NCI-H128 (cell line): ENCODE measurements at regions not wholly inside any gene's neighbourhood (a gene's known extent, or its start where the extent isn't known, plus 50 kb on each side); places are given as distances from the start of the nearest gene placed in this dataset.

Source experiments
- DNase-seq: peaks from one replicate; lab custom pipeline; 2025; ENCODE audit not compliant: unreplicated experiment; lab: John Stamatoyannopoulos, UW

DNA sequence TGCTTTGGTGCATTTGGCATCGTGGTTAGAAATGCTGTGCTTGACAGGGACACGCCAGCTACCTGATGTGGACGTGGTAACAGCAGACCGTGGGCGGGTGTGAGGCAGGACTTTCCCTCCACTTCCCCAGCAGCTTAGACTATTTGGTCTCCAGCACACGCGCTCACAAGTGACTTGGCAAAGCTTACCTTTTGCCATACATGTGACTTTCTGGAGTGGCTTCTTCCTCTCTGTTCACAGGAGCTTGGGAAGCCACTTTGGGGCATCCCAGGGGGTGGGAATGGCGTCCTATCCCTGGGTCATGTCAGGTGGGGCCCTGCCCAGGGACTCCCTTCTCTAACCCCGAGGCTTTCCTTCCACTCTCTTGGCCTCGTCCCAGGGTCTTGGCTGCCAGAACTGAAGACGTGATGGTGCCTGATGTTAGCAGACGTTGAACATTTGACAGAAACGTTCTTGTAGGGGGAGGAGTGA lies 228.7 kb upstream of the KLF6 start:
- no peak for DNase-seq

DNA sequence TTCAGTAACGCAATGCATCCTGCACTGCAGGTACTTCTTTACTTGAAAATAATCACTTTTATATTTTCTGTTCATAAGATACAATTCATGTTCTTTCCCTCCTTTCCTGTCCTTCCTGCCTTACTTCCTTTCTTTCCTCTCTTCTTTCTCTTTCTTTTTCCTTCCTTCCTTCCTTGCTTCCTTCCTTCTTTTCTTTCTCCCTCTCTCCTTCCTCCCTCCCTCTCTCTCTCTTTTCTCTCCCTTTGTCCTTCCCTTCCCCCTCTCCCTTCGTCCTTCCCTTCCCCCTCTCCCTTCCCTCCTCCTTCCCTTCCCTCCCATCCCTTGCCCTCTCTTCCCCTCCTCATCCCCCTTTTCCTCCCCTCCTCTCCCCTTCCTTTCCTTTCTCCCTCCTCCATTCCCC lies 227.8 kb upstream of the KLF6 start:
- DNase-seq, result no peak

DNA sequence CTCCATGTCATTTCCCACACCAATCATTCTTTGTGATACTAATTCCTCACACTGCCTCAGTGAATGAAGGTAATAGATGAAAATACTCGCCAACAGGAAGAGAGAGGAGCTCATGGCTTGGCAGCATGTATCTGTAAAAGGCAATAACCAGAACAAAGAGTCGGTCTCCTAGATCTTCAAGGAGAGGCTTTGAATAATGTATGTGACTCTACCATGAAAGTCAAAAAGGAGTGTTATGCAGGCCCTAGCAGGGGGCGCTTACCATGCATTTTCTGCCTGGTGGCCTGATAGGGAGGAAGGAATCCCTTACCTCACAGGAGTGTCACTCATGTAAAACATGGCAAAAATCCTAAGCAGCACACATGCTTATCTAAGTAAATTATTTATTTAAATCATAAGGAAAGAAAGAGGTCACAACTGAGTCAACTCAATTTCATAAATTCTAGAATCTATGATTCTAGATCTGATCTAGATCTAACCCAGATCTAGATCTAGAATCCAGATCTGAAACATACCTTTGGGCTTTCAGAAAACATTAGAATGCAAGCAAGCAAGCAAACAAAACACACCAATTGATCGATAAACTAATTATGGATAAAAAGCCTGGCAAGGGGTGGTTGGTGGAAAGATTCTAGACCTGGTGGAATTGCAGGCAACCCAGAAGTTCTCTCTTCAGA lies 226.3 kb upstream of the KLF6 start:
- no peak for DNase-seq

DNA sequence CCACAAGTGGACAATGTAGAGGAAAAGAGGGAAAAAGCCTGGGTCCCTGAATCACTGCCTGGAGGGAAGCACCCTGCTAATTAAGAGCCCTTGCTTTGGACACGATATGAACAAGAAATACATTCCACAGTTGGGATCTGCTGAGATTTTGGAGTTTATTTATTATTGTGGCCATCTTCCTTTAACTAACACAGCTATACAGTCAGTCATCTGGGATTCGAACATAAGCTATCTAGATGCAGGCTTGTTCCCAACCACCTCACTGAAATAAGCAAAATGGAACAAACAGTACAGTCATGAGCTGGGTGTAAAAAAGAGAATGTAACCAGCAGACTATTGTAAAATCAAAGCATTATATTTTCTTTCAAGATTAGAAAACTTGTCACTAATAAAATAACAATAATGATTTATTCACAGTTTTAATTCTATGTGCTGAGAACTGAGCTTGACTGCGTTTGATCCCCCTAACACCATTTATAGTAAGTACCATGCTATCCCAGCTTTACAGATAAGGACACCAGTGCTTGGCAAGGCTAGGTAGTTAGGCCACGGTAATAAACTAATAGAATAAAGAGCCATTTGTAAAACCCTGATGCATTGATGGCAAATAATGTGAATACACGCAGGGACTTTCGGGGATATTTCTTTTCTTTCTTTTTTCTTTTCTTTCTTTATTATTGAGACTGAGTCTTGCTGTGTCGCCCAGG lies 223.8 kb upstream of the KLF6 start:
- DNase-seq, result no peak

DNA sequence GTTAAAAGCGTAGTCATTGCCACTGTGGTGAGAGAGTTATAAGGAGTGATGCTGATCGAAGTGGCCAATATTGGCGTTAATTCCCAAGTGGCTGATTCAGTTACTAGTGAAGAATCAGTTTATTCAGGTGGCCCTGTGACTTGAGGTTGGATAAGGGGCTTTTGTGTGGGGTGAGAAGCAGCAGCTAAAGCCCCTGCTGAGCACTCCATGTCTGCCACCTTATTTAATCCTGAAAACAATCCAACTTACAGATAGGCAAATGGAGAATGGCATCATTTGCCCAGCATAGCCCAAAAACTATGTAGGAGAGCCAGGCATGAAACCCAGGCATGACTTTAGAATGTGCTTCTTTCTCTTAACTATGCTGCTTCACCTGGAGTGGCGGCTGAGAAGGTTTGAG lies 222.8 kb upstream of the KLF6 start:
- no peak for DNase-seq

DNA sequence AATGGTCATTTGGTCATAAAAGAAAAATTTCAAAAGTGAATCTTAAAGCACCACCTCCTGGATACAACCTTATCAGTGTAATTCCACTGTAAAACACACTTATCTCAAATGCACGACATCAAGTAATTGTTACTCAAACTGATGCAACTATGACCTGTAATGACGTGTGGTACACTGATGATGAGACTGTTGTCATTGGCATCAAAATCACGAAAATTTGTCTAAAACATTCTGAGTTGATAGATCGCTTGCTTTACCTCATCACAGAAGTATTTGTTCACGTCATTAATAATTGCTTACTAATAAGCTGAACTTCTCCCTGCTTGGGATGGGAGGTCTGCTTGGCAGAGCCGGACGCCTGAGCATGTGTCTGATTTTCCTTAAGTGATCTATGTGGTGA lies 221.8 kb upstream of the KLF6 start:
- no peak for DNase-seq

DNA sequence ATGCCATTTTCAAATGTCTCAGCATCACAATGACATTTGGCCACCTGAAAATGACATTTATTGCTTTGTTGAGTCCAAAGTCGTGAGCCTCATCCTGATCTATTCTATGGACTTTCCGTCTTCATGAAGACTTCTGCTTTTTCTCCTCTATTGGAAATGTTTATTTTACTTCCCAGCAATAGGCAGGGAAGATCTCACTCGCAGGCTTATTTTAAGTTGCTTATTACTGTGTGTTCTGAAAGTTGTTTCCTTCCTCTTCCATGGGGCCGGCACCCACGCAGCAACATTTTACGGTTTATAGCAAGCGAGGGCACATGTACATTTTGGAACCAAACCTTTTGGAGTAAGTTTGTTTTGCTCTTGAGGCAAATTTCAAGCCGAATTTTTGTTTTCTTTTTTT lies 221.0 kb upstream of the KLF6 start:
- DNase-seq, result no peak

DNA sequence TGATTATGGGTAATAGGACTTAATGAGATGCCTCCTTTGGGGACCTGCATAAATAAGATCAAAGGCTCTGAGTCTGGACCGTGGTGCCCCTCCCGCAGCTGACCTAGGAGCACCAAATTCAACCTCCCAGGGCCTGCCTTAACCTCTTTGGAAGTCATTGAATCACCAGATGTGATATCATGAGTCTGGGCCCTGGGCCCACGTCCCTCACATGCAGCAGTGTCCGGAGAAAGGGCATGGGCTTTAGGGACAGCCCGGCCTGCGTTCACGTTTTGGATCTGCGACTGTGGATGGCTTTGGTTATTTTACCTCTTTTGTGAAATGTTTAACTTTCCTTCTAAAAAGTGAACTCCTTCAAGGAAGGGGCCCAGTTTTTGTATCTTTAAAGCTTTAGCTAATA lies 220.0 kb upstream of the KLF6 start:
- no peak for DNase-seq

DNA sequence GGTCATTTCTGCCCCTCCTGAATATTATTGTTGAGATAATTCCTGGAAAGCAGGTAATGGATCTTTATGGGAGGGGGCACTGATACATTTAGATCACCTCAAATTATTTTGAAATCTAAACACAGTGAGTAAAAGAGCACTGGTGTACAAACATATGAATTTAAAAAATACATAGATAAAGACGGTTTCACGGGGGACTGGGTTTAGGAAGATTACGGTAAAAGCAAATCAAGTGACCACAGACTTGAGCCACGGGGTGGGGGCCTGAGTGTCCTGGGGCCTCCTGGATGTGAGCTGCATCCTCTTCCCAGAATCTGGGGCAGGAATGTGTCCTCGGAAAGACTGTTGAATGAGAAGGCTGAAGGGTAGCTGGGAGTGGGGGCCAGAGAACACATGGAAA lies 219.1 kb upstream of the KLF6 start:
- no peak for DNase-seq

DNA sequence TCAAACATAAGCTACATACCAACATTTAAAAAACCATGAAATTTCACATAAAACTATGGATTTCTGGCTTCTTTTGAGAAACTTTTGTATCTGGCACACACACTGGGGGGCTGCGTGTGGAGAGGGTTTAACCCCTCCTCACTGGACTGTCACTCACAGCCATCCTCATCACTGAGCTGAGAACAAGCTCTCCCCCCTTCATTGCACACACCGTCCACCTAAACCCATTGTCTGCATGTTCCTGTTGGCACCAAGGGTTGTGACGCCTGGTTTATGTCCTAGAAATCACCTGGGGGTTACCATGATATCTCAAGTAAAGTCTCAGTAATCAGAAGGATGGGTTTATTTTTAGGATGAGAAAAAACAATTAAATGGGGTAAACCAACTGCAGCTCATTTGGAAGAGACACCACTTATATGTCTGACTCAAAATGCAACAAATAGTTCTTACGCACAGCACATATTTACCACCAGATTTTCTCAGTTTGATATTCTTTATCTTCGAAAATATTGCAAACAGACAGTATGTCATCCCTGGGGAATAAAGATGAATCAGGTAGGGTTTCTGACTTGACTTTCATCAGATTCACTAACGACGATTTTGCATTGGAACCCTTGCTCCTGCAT lies 218.5 kb upstream of the KLF6 start:
- DNase-seq, result no peak

DNA sequence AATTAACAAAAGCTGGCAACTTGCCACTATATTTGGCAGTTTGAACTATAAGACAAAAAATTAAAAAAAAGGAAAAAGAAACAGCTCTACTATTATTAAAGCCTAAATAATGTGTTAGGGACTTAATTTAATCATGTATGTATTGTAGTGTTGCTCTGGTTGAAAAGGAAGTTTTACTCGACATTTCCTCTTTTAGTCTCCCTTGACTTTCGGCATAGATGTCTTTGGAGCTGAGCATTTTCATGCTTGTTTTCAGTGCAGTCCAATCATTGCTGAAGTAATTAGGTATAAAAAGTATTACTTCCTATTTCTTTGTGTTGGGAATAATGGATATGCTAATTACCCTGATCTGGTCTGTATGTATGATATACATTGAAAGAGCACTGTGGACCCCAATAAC lies 216.8 kb upstream of the KLF6 start:
- no peak for DNase-seq

DNA sequence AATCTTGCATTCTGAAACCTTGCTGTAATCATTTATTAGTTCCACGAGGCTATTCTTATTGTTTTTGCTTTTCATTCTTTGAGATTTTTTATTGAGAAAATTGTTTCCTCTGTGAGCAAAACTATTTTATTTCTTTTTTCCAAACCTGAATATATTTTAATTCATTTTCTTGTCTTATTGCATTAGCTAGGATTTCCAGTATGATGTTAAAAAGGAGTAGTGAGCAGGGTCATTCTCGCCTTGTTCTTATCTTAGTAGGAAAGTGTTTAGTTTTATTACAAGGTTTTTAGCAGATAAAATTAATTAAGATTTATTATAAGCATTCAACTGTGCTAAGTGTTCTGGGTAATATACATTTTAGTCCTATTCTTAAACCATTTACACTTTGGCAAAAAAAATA lies 214.6 kb upstream of the KLF6 start:
- DNase-seq, result no peak

DNA sequence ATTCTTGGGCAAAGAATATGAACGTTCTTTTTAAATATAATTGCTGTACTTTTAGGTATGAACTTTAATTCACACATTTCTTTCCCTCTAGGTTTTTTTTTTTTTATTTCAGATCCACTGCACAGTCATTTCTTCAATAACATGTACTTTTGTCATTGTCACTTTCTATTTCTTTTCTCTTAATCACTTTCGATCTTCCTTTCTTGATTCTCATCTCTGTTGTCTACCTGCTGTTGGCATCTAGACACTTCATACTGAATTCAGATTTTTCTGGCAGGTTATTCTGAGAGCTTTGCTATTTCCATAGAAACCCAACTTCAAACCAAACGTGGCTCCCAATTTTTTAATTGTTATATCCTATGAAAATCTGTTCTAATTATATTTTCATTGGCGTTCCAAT lies 211.7 kb upstream of the KLF6 start:
- no peak for DNase-seq

DNA sequence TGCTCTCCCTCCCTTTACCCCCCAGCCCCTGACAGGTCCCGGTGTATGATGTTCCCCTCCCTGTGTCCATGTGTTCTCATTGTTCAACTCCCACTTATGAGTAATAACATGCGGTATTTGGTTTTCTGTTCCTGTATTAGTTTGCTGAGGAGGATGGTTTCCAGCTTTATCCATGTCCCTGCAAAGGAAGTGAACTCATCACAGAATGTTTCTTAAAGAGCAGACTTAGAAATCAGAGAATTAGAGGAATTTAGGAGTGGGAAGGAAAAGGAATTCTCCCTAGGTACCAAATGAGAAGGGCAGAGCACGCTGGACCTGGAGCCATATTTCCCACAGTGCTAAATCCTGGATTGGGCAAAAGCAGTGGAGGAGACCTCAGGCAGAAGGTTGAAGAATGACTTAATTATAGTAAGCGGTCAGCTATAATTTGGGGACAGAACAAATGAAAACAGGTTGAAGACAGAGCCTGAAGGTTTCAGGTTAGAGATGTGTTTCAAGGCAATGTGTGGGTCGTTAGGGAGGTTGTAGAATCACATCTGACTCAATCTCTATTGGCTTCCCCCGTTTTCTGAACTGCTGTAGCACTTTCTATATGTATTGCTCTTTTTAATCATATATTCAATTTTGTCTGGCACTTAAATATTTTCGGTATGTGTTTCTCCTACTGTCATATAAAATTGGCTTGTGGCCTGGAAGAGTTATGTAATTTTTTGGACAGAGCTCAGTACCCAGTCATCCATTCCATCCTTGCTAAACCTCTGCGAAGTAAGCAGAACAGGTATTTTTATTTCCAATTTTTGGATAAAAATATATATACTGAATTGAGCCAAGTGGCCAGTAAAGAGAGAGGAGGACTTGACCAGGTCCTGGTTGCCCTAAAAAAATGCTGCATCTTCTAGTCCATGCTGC lies 210.5 kb upstream of the KLF6 start:
- no peak for DNase-seq

DNA sequence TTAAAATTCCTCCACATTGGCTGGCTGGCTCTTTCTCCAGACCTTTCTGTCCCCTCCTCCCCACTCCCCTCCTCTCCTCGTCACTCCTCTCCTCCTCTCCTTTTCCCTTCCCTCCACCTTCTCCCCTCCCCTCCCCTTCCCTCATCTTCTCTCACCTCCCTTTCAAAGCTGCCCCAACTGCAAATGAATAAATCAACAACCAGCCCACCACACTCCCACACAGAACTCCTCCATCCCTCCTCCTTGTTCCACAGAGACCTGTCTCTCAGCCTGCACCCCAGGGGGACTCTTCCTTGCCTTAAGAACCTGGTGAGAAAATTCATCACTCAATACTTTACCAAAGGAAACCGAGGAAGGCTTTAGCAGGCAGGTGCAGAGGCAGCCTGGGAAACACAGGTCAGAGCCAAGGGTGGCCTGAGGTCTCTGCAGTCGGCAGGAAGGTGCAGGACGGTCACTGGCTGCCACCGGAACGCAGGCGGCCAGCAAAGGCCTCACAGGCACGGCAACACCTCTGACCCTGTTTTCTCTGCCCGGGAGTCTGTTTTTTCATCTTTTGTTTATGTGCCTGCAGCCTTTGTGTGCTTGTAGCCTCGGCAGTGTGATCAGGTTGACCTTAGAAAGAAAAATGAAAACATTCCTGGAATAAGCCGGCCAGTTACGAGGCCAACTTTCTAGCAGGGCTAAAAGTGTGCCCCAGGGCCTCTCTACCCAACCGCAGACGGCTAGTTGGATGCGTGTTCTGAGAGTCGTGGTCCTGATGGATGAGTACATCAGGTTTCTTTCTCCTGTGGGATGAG lies 207.6 kb upstream of the KLF6 start:
- DNase-seq, result no peak

DNA sequence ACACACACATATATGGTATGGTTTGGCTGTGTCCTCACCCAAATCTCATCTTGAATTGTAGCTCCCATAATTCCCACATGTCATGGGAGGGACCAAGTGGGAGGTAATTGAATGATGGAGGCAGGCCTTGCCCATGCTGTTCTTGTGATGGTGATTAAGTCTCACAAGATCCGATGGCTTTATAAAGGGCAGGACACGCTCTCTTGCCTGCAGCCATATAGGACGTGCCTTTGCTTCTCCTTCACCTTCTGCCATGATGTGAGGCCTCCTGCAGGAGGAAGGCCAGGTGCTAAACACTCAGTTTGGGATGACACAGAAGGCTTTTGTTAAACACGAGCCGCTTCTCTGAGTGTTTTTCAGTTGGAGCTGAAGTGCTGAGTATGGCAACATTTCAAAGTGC lies 205.3 kb upstream of the KLF6 start:
- DNase-seq, result no peak

DNA sequence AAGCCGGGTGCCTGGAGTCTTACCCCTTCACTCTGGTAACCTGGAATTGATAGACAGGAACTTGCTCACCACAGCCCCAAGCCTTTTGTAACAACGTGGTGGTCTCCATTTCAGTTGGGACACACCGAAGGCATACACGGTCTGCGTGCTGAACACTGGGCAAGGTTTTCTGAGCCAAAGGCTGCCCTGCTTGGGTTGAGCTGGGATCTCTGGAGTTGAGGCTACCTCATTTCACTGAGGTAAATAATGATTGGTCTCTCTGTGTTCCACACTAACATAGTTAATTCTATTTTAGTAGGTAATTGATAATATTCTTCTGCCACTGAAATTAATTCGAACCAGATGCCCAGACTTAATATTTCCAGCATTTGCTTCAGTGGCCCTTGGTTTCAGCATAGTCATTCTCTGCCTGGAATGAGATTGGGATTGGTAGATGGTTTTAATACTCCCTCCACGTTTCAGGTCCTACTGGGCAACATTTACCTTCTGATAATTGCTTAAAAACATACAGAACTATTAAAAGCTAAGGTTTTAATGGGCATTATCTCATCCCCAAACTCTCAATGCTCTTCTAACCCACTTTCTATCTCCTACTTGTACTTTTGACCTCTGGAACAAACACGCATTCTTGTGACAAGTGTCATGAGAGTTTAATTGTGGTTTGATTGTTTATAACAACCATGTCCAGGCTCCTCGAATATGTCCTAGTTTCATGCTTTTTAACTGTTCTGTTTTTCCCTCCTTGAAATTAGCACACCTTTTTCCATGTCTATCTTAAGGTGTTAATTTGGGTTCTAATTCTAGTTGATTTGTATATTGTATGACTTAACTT lies 202.3 kb upstream of the KLF6 start:
- no peak for DNase-seq

DNA sequence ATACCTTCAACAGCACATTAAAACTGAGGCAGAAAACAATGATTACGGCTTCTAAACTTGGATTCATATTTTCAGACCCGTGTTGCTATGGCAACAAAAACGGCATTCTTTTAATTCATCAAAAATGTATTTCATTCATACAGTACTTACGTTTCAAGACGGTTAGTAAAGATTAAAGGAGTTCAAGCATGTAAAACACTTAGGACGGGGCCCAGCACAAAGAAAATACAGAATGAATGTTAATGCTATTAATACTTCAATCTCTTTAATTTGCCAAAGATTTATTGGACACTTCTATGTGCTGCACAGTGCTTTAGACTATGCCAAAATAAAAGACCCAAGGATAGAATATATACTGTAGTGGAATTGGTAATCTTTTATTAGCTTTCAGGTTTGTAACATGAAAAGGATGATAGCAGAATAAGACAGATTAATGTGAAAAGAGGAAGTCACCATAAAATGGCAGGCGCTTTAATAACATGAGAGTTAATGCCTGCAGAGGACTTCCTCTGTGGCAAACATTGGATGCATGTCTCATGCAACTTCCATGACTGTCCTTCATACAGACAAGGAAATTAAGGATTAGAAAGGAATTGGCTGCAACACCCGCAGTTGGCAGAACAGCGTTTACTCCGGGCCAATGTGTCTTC lies 201.6 kb upstream of the KLF6 start:
- DNase-seq, result no peak

DNA sequence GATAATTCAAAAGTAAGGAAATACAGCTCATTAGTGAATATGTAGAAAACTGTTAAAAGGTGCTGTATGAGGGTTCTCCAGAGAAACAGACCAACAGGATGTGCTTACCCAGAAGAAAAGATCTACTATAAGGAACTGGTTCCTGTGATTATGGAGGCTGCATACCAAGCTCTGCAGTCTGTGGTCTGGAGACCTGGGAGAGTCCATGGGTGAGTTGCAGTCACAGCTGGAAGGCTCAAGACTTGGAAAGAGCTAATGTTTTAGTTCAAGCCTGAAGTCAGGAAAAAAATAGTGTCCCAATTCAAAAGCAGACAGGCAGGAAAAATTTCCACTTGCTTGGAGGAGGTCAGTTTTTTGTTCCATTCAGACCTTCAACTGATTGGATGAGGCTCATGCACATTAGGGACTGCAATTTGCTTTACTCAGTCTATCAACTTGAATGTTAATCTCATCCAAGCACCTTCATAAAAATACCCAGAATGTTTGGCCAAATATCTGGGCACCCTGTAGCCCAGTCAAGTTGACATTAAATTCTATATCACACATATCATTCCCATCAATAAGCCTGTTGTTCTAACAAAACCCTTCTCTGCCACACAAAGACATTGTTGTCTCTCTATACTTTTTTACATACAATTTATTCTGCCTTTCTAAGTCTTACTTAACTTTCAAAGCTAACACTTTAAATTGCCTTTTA lies 197.9 kb upstream of the KLF6 start:
- DNase-seq, result no peak
